GM18519 (cell line): ENCODE measurements at regions not wholly inside any gene's neighbourhood (a gene's known extent, or its start where the extent isn't known, plus 50 kb on each side); places are given as distances from the start of the nearest gene placed in this dataset.
"Not testable (repeated sequence)": the region's sequence is repeated elsewhere in the genome, so short reads cannot be mapped to it uniquely, and the experiment has no call there.

ENCODE experiments used
- ATAC-seq: cut with Tn5 transposase; IDR thresholded peaks from one replicate; pipeline ENCODE4 v1.9.1; 2021; ENCODE audit warnings: mild to moderate bottlenecking, moderate library complexity; ENCODE audit not compliant: unreplicated experiment, low FRiP score

DNA sequence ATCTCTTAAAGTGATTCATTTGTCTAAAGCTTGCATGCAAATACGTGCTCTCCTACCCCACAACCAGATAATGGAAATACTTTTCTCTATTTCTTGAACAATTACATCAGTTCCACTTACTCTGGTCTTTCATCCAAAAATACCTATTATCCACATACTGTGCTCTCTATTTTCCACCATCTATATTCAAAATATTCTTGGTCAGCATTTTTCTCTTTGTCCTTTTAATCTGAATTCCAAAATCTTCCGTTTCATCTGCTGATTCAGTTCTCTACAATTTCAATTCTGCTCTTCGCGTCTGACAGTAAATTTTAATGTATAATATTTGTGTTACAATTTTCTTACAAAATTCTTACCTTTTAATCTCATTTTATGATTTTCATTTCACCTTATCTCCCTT is 110.3 kb downstream of the ZNF648 start:
- ATAC-seq, result no peak

DNA sequence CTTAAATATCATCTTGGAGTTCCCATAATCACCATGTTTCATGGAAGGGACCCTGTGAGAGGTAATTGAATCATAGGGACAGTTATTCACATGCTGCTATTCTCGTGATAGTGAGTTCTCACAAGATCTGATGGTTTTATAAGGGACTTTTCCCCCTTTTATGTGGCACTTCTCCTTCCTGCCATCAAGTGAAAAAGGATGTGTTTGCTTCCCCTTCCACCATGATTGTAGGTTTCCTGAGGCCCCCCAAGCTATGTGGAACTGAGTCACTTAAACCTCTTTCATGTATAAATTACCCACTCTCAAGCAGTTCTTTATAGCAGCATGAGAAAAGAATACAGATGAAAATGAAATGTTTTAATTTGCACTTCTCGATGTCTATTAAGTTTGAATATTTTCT is 112.0 kb downstream of the ZNF648 start:
- no peak for ATAC-seq

DNA sequence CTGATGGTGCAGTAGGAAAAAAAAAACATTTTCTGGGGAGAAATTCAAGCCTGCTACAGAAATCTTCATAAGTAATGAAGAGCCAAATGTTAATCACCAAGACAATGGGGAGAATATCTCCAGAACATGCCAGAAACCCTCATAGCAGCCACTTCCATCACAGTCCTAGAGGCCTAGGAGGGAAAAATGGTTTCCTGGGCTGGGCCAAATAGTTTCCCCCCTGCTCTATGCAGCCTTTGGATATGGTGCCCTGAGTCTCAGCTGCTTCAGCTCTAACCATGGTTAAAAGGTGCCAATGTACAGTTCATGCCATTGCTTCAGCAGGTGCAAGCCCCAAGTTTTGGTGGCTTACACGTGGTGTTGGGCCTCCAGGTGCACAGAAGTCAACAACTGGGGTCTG is 113.1 kb downstream of the ZNF648 start:
- ATAC-seq, result no peak

DNA sequence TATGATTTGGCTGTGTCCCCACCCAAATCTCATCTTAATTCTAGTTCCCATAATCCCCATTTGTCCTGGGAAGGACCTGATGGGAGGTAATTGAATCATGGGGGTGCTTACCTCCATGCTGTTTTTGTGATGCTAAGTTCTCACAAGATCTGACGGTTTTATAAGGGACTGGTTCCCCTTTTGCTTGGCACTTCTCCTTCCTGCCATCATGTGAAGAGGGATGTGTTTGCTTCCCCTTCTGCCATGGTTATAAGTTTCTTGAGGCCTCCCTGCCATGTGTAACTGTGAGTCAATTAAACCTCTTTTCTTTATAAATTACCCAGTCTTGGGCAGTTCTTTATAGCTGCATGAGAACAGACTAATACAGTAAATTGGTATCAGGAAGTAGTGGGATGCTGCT is 114.1 kb downstream of the ZNF648 start:
- ATAC-seq, result no peak

DNA sequence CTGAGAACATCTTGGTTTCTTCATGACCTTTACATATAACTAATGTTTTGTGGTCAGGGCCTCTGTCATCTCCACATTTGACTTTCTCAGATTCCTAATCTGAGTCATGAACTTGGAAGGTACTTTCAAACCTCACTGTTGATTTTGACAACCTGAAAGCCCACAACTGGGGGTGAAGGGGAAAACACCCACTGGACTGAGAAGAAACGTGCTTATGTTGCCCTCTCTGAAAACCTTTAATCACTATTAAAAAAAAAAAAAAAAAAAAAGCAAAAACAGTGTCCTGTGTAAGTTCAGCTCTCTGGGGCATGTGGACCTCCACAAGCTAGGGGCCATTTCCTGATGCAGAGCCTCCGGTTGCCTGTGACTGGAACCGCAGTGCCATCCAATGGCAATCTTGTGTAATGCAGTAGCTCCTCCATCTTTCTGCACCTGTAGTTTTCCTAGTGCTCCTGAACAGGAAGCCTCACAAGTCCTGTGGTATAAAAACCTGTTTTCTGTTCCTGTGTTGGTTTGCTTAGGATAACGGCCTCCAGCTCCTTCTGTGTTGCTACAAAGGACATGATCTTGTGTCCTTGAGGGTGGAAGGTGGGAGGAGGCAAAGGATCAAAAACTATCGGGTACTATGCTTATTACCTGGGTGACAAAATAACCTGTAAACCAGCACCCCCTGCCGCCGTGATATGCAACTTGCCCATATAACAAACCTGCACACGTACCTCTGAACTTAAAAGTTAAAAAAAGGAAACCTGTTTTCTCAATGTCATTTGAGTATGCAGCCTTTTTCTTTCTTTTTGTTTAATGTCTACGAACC is 124.5 kb downstream of the ZNF648 start:
- peak; percentile 70 for ATAC-seq

DNA sequence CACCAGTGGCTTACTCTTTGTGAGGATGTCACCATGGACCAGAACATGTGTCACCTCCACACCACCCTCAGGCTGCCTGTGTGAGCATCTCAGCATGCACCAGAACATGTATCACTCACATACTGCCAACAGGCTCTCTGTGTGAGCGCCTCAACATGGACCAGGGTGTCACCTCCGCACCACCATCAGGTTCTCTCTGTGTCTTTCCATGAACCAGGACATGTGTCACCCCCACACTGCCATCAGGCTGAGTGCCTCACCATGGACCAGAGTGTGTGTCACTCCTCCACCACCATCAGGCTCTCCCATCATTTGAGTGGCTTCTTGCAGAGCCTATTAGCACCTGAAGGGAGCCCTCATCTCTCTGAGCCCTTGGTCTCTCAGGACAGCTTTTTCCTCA is 125.2 kb downstream of the ZNF648 start:
- peak; percentile 22 for ATAC-seq

DNA sequence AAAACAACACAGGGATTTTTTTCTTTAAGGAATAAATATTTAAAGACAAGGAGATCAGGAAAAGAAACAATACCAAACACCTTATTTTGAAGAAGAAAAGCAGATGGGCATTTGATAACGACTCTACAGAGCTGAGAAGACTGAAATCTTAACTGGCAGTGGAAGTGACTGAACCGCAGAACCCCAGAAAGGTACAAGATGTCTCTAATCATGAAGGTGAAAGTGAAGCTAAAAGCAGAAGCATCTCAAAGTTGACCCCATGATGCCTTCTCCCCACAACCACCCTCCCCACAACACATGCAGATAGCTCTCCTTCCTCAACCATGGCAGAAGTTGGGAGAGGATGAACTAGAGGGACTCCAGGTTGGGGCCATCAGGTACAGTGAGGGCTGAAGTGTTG is 129.6 kb downstream of the ZNF648 start:
- ATAC-seq, result no peak

DNA sequence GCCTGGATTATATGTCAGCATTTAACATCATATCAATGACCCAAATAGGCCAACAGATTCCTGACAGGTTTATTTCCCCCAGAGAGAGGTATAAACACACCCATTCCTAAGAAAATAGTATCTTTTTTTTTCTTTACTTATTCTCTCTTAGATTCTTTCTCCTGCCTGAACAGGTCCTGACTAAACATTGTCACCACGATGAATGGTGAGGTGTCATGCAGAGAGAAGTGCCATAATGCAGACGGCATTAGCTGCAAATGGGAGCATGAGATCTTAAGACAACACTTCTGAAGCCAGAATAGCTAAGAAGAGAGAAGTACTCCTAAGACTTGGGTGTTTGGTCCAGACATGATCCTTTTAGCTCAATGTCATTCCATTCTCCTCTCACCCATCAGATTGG is 131.3 kb downstream of the ZNF648 start:
- ATAC-seq, result no peak

DNA sequence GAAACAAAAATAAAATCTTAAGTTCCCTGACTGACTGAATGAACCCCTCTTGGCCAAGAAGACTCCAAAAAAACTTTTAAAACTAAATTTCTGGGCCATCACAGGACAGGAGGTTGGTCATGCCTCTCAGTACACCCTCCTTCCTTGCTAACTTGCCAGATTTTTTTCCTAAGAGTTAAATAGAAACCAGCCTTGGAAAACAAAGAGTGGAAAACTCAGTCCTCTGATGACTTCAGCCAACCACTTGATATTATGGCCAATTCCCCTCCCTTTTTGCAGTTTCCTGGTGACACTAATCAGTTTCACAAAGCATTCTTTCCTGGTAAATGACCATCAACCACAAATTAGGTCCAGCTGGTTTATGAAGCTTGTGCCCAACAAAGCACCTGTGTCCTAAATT is 134.8 kb downstream of the ZNF648 start:
- ATAC-seq, result no peak

DNA sequence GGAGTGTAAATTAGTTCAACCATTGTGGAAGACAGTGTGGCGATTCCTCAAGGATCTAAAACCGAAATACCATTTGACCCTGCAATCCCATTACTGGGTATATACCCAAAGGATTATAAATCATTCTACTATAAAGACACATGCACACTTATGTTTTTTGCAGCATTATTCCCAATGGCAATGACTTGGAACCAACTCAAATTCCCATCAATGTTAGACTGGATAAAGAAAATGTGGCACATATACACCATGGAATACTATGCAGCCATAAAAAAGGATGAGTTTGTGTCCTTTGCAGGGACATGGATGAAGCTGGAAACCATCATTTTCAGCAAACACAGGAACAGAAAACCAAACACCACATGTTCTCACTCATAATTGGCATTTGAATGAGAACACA is 137.5 kb downstream of the ZNF648 start:
- not testable (repeated sequence) for ATAC-seq

DNA sequence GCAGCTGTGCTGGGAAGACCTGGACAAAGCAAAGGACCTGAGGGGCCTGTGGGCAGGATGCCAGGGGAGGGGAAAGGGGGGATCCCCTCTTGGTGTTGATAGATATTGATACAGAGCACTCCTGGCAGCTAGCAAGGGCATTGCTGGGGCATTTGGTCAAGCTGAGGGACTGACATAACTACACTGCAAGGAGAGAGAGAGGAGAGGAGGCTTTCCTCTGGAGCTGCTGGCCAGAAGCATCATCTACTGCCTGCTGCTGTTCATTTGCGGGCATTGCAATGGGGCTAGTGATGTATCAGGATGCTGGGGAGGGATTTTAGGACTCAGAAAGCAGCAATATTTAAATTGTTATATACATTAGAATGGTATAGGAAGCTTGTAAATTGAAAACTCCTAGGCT is 142.0 kb downstream of the ZNF648 start:
- ATAC-seq, result no peak

DNA sequence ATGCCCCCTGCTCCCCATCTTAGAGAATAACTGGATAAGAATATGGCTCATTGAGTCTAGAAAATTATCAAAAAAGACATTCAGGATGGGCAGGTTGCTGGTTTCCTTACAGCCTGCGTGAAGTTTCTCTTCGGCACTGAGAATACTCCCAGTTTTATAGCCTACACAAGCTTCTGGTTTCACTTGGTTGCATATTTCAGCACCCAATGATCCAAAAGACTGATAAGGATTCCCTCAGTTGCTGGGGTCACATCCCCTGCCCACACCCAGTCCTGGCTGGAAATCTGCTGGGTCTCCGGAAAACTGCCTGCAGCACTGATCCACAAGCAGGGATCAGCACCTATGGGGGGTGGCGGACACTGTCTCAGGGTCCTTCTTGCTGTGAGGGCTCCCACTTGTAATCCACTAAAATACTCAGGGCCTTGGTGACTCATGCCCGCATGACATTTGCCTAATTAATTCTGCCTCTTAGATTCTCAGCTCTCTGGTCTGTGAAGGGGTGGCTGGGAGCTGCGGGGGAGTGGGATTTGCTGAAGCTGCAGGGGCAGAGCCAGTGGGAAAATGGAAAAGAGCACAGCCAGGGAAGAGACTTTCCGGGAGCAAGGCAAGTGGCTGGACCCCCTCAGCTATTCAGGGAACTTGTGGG is 142.5 kb downstream of the ZNF648 start:
- ATAC-seq, result no peak

DNA sequence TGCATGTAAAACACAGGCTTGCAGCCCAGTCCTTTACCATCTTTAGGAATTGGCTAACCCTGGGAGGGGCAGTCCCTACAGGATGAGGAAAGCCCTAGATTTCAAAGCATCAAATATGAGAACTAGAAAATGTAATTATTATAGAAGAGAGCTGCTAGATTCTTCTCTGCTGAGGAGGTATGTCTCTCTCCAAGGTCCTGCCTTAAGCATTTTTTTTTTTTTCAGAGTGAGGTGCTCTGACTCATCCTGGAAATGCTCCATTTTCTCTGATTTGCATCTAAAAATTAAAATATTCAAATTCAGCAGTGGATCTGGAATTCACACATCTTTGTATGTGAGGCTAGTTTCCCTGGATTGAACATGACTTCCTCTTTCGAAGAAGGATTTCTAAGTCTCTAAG is 149.8 kb downstream of the ZNF648 start:
- ATAC-seq, result no peak

DNA sequence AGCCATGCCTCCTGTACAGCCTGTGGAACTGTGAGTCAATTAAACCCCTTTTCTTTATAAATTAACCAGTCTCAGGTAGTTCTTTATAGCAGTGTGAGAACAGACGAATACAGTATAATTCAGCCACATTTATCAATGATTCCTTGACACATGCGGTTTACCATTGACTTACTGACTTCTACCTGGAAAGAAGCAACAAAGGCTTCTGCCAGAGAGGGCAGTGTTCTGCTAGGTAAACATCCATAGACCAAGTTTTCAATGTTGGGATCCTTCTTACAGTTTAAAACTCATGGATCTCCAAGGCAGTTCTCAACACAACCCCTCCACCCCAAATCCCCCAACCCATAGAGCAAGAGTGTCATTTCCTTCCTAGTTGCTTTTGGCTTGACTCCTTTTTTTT is 150.6 kb downstream of the ZNF648 start:
- no peak for ATAC-seq

DNA sequence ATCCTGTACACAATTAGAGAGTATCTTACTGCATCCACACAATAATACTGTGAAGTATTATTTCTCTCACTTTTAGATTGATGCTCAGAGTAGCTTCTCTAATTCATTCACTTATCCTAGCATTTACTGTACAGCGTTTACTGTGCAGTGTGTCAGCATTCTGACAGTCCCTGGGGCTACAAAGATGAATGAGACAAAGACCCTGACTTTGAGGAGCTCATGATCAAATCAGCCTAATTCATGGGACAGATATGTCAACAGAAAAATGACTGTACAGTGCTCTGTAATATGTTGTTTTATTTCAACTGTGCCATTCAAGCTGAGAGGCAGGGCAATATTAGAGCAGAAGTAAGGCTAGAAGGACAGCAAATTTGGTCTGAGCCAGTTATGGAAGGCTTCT is 152.5 kb downstream of the ZNF648 start:
- ATAC-seq, result no peak

DNA sequence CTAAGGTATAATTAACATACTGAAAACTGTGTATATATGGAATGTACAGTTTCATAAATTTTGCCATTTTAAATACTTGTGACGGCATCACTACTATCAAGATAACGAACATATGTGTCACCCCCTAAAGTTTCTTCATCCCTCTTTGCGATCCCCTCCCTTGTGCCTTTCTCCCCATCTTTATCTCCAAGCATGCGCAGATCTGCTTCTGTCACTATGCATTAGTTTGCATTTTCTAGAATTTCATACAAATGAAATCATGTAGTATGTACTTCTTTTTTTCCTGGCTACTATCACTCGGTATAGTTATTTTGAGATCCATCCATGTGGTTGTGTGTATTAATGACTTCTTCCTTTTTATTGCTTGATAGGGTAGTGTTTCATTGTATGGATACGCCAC is 154.9 kb downstream of the ZNF648 start:
- no peak for ATAC-seq

DNA sequence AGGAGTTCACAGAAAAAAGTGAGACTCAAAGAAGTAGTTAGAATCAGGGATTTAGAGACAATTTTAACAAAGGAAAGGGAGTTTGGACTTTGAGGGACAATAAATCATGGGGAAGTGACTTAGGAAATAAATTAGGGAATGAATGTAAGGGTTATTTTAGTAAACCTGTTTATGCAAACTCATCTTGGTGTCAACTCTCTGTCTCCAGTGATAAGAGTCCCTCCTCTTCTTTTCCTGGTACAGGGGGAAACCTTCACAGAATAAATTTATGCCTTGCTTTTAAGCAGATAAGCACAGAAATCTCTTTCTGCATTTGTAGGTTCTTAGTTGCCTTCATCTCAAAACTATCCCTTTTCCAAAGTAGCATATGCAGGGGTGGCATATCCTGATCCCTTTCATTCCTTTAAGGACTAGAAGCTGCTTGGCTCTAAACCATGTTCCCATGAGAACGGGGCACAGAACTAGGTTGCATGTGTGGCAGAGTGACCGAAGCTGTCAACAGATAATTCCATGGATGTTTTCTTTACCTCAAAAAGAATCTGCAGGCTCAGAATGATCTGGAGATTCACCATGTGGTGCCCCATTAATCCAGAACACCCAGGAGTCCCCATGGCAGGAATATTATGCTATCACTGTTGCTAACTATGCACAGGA is 155.4 kb downstream of the ZNF648 start:
- ATAC-seq, result no peak

DNA sequence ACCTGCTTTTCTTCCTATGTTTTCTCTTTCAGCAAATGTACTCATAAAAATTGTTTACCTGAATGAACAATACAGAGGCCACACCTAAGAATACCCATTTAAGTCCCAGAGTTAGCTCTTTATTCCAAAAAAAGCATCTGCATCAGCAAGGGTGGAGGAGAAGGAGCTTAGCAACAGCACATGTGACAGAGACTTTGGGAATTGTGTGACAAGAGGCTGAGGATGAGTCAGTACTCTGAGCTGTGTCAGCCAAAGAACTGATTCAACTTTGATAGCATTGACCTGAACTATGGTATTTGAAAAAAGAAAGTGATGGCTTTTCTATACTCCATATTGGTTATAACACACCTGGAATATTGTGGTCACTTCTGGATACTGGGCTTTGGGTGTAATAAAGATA is 162.7 kb downstream of the ZNF648 start:
- ATAC-seq, result no peak

DNA sequence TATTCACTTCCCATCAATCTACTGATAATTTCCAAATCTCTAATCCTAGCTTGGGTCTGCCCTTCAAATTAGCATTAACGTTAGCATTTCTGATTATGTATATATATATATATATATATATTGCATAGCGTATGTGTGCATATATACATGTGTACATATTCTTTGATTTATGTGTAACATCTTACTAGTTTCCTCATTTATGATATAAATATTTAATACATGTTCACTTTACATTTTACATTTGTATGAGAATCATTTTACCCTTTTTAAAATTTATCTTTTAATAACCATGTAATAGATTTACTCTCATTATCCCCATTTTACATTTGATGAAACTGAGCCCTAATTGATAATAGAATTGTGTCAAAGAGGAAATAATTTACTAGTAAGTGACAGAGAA is 164.7 kb downstream of the ZNF648 start:
- ATAC-seq, result no peak

DNA sequence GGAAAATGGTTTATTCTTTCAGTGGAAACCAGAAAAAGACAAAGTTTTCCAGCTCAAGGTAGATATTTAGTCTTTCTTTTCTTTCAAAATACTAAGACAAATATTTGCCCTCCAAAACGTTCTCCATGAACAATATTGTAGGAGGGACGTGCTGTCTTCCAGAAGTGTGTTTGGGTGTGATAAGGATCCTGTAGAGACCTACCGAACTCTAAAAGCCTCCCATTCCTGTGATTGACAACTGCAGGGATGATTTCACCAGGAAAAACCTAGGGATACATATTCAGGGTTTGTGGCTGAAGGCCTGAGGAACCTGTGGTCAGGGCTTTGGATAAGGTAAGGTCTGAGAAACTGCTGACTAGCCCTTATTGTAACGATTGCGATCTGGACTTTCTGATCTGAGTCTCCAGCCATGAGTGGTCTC is 167.1 kb downstream of the ZNF648 start:
- no peak for ATAC-seq

DNA sequence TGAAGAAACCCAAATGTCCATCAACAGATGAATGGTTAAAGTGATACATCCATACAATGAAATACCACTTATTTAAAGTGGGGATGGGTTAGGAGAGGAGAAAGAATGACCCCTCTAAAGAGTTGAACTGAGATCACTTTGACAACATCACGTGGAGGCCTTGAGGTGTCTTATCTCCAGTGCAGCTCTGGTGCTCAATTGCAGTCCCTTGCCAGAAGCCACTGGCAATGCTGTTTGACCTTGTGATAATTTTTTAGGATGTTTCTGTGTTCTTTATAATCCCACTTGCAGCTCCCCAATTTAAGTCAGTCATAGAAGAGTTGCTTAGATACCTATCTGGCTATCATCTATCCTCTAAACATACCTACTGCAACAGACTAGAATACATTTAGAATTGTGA is 167.6 kb downstream of the ZNF648 start:
- ATAC-seq, result no peak

DNA sequence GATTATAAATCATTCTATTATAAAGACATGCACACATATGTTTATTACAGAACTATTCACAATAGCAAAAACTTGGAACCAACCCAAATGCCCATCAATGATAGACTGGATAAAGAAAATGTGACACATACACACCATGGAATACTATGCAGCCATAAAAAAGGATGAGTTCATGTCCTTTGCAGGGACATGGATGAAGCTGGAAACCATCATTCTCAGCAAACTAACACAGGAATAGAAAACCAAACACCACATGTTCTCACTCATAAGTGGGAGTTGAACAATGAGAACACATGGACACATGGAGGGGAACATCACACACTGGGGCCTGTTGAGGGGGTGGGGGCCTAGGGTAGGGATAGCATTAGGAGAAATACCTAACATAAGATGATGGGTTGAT is 168.4 kb downstream of the ZNF648 start:
- ATAC-seq, result not testable (repeated sequence)
